GM04503 (cell line): ENCODE measurements at regions not wholly inside any gene's neighbourhood (a gene's known extent, or its start where the extent isn't known, plus 50 kb on each side); places are given as distances from the start of the nearest gene placed in this dataset.
"Not testable (repeated sequence)": the region's sequence is repeated elsewhere in the genome, so short reads cannot be mapped to it uniquely, and the experiment has no call there.

Experiments
- DNase-seq: peaks from one replicate; pipeline ENCODE4 v3.0.0-alpha.2; 2012; ENCODE audit warnings: low read depth

DNA sequence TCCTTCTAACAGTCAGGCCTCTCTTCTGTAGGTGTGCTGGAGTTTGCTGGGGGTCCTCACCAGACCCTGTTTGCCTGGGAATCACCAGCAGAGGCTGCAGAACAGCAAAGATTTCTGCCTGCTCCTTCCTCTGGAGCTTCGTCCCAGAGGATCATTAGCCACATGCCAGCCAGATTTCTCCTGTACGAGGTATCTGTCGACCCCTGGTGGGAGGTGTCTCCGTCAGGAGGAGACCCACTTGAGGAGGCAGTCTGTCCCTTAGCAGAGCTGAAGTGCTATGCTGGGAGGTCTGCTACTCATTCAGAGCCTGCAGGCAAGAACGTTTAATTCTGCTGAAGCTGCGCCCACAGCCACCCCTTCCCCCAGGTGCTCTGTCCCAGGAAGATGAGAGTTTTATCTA lies 611.1 kb upstream of the COBL start:
- DNase-seq: no peak

DNA sequence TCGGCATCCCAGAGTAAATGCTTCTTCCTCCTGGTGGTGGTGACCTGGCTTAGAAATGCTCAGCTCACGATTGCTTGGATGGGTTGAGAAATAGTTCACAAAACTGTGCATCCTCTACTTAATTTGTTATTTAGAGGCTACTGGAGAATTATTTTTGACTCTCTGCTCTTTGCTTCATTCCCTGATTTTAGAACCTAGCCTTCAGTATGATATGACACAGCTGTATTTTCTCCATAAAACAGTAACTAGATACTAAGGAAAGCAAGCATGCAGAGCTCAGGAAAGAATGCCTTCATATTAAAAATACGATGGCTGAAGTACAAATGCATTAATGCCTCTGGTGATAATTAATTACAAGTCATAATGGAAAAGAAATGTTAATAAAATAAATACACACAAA lies 602.0 kb upstream of the COBL start:
- DNase-seq: no peak

- no peak for DNase-seq
Measured at GRCh38 chr7:51901489-51901840, 584.9 kb upstream of the COBL start.

- not testable (repeated sequence) for DNase-seq
Measured at GRCh38 chr7:51900755-51901488, 584.3 kb upstream of the COBL start.

- DNase-seq: no peak
Measured at GRCh38 chr7:51899611-51900010, 583.0 kb upstream of the COBL start.

GRCh38 chr7:51882412-51882811 lies 565.8 kb upstream of the COBL start:
- DNase-seq: no peak

DNA sequence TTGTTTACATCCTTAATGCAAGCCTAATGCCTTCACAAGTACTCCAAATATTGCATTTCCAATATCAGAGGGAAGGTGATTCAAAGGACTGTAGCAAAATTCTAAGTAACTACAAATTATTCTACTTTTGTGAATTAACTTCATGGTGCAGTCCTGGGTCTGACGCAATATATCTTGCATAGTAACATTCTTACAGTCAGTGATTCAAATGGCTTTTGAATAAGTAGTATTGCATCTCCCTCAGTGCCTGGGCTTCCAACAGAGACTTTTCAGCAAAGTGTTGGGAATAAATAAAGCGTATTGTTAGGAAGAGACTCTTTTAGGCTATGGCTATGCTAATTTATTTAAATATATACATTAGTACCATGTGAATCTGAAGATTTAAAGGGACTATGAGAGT lies 564.7 kb upstream of the COBL start:
- DNase-seq: no peak

DNA sequence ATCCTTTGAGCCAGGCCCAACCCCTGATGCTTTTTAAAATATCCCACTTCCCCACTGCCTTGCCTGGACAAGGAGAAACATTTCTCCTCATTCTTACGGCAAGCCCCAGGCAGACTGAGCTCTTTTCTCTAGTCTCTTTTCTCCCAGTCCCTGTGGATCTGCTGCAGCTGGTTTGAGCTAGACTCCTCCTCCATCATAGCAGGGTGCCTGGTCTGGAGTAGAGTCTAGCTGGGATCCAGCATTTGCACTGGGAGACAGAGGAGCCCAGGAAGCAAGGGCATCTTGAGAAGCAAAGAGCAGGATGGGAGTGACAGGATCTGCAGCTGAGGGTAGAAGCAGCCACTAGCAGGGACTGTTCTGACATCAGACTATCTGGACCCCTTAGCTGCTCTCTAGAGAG lies 562.3 kb upstream of the COBL start:
- DNase-seq: no peak

GRCh38 chr7:51869452-51869851 lies 552.8 kb upstream of the COBL start:
- DNase-seq: no peak

- DNase-seq: no peak
Measured at GRCh38 chr7:51867117-51867516, 550.5 kb upstream of the COBL start.

DNA sequence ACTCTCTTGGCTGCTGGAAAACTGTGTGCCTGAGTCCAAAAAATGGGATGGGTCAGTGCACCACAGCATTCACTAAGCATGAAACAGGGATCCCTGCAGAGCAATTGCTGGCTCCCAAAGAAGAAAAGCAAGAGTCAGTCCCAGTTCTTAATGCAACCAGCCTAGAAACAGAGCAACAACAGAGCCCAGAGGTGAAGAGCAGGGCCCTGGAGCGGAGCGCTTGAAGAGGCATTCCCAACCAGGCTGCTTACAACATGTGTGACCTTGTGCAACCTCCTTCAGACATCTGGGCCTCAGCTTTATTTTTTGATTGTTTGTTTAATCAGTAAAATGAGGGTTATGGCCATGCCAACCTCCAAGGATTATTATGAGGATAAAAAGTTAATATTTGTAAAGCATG lies 543.7 kb upstream of the COBL start:
- DNase-seq: no peak

DNA sequence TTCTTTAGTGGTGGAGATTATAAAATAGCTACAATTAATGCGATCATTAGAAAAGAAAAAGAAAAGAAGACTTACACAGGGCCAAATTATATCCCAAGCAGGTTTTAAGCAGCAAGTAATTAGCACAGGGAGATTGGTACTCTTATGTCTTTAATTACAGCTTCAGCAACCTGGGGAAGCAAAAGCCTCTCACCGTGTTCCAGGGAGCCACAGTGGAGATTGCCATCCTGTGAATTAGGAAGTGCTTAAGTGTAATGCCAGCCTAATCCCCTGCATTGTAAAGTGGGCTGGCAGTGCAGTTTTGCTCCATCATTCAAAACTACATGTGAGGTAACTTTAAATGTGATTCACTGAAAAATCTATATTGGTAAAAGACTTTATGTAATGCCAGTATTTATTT lies 533.5 kb upstream of the COBL start:
- DNase-seq: no peak

- DNase-seq: no peak
Measured at GRCh38 chr7:51847461-51848134, 531.0 kb upstream of the COBL start.

DNA sequence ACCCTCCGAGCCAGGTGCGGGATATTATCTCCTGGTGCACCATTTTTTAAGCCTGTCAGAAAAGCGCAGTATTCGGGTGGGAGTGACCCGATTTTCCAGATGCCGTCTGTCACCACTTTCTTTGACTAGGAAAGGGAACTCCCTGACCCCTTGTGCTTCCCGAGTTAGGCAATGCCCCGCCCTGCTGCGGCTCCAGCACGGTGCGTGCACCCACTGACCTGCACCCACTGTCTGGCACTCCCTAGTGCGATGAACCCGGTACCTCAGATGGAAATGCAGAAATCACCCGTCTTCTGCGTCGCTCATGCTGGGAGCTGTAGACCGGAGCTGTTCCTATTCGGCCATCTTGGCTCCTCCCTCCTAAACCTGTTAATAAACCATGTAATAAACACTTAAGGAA lies 522.5 kb upstream of the COBL start:
- not testable (repeated sequence) for DNase-seq

GRCh38 chr7:51827631-51828030 lies 511.0 kb upstream of the COBL start:
- no peak for DNase-seq

DNA sequence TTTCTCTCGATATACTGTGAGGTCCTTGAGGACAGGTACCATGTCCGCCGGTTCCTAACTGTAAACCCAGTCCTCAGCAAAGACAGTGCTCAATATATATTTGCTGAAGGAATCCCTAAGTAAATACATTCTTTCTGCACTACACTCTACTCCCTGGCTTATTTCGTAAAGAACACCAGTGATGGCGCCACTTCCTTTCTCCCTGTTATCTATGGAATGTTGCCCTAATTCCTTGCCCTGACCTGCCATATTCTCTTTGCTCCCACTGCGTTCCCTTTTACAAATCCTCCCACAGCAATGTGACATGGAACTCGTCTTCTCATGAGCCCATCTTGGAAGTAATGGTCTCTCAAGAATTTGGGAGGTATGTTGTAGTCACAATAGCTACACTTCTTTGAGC lies 507.4 kb upstream of the COBL start:
- no peak for DNase-seq

DNA sequence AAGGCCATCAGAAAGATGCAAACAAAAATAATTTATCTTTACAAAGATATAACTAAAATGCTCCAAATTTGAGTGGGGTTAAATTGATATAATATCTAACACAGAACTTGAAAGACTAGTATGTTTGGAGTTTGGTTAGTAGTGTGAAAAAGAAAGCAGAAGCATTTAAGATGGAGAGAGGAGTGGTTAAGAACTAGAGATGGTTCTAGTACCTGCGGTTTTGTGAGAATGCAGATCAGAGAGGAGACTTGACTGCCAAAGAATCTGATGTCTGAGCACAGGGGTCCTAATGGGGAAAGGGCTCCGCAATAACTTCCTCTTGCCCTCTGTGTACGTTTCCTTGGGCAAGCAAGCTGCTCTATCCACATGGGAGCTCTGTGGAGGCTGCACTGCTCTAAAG lies 506.8 kb upstream of the COBL start:
- no peak for DNase-seq

DNA sequence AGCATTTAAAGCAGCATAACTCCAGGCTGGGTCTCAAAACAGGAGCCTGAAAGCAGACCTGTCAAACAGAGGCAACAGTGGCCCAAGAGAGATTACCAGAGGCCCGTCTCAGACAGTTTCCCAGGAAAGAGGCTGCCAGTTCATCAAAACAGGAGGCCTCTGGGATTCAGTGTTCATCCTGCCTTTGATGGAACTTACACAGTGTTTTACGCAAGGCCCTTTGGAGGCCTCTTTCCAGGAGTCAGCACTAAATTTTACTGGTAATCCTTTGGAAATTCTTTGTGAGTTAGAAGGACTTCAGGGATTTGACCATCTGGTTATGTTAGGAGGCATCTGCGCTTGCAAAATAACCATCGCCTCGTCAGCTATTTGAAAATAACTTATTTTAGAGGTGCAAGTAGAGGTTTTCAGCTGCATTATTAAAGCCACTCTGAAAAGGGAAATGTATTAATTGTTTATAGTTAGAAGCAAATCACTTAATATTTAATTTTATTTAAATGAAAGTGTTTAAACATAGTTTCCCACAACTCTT lies 501.2 kb upstream of the COBL start:
- no peak for DNase-seq

GRCh38 chr7:51805783-51806431 lies 489.3 kb upstream of the COBL start:
- not testable (repeated sequence) for DNase-seq

DNA sequence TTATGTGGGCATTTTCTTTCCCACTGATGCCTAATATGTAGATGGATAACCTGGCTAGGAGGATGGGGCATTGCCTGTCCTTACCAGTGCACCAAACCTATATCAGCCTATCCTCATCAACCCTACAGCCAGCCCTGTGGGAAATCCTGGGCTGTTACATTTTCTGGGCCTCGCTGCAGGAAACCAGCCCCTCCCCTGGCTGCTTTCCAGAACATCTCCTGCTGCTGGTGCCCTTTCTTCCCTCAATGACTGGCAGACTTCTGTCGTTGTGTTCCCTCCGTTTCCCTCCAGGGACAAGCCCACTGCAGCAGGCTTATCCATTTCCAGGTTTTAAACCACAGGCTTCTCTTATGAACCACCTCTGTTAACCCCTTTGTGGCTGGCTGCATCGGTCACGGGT lies 486.1 kb upstream of the COBL start:
- no peak for DNase-seq

GRCh38 chr7:51797371-51797770 lies 480.8 kb upstream of the COBL start:
- DNase-seq: no peak

DNA sequence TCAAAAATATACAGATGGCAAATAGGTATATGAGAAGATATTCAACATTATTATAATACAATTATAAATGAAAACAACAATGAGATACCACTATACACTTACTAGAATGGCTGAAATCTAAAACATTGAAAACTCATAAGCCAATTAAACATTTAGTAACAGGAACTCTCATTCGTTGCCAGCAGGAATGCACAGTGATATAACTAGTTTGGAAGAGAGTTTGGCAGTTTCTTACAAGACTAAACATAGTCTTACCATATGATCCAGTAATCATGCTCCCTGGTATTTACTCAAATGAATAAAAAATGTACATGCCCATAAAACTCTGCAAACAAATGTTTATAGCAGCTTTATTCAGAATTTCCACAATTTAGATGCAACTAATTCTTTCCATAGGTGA lies 476.2 kb upstream of the COBL start:
- no peak for DNase-seq

DNA sequence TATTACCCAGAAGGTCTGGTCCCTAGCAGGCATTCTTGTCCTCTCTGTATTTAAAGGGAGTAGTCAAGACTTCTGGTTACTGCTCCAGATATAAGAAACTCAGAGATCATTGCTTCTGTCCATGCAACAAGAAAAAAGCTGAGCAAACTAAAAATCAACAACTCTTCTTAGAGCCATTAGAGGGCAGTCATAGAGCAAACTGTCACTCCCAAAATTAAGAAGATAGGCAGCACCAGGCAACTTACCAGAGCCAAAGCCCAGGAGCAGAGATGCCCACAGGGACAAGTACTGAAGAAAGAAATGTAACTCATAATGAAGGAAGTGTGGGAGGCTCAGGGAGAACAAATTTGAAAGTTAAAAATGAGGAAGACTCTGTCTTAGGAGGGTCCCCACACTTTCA lies 472.9 kb upstream of the COBL start:
- DNase-seq: no peak
